Small intestine (tissue), 7 donors: ENCODE measurements at regions not wholly inside any gene's neighbourhood (a gene's known extent, or its start where the extent isn't known, plus 50 kb on each side); places are given as distances from the start of the nearest gene placed in this dataset.

ENCODE experiments used
- DNase-seq, 2 donors: peaks; one replicate each; pipeline versions ENCODE4 v3.0.0 to v3.0.0-alpha.2; 2013
- FAIRE-seq: peaks from 2 replicates; lab custom pipeline; 2012; peaks lifted over from hg19 to GRCh38; lab: Jason Lieb, UNC
- H3K27ac ChIP-seq, 3 donors: one replicate each; pipeline ENCODE4 v1.5.1; 2013; ENCODE audit warnings: low read length in 2 of 3, mild to moderate bottlenecking in 2 of 3, control low read depth in 1 of 3, inconsistent platforms in 1 of 3, low read depth in 1 of 3, moderate library complexity in 1 of 3
- H3K27me3 ChIP-seq, 3 donors: one replicate each; pipeline ENCODE4 v1.6.1; 2013; ENCODE audit warnings: low read length in 3 of 3, inconsistent platforms in 1 of 3; ENCODE audit not compliant: control insufficient read depth in 3 of 3, insufficient read depth in 3 of 3
- H3K36me3 ChIP-seq, 3 donors: one replicate each; pipeline ENCODE4 v1.6.1; 2013; ENCODE audit warnings: low read length in 3 of 3, inconsistent platforms in 1 of 3, low read depth in 1 of 3, mild to moderate bottlenecking in 1 of 3, moderate library complexity in 1 of 3; ENCODE audit not compliant: control insufficient read depth in 3 of 3, insufficient read depth in 2 of 3
- H3K4me1 ChIP-seq, 3 donors: one replicate each; pipeline ENCODE4 v1.6.1; 2013; ENCODE audit warnings: low read length in 2 of 3, inconsistent platforms in 1 of 3, low read depth in 1 of 3, mild to moderate bottlenecking in 1 of 3, moderate library complexity in 1 of 3; ENCODE audit not compliant: control insufficient read depth in 3 of 3, insufficient read depth in 2 of 3
- H3K4me3 ChIP-seq, 3 donors: one replicate each; pipeline ENCODE4 v1.5.1; 2013; ENCODE audit warnings: low read length in 3 of 3, control low read depth in 1 of 3, inconsistent platforms in 1 of 3, low read depth in 1 of 3, mild to moderate bottlenecking in 1 of 3, moderate library complexity in 1 of 3
- H3K9me3 ChIP-seq, 2 donors: one replicate each; pipeline ENCODE4 v1.6.1; 2013; ENCODE audit warnings: low read depth in 1 of 2, low read length in 1 of 2; ENCODE audit not compliant: control insufficient read depth in 2 of 2, insufficient read depth in 1 of 2
- WGBS, 3 donors: extraction: QIAGEN DNeasy Blood & Tissue Kit; methylation state at CpG; one replicate each; pipeline ENCODE4 v1.1.7; 2013; 5-methylcytosine and 5-hydroxymethylcytosine counted together
- donor health status: healthy with polysubstance abuse.
- donor health status: control.
- donor health status: control.
- donor health status: Bipolar disorder and iron deficiency.
- donor health status: healthy.

- FAIRE-seq (no peak), DNase-seq (no peak)
- Histone ChIP-seq H3K36me3 (peaks cover 0 to 15% (median 0%) of the 10 kb centered on the region in 3 donors), H3K4me3 (no peak overlapping the region), H3K4me1 (peaks cover 0 to 72% (median 12%) of the 10 kb centered on the region in 3 donors), H3K27ac (peak overlapping the region in 1 of 3 donors; percentile 80), H3K27me3 (no peaks in the 10 kb centered on the region), H3K9me3 (no peaks in the 10 kb centered on the region)
- WGBS, 3 donors: 88 to 96% (median 89%) methylated on average over 5 of the region's 5 CpGs
Observed at GRCh38 chr17:72401883-72402726, 281.3 kb downstream of the SOX9 start.

GRCh38 chr17:72402727-72403210 lies 281.9 kb downstream of the SOX9 start:
- WGBS, 3 donors: 76 to 83% (median 81%) methylated on average over 5 of the region's 5 CpGs
- FAIRE-seq: no peak
- peak overlapping the region in 1 of 3 donors; percentile 80 for H3K27ac ChIP-seq
- H3K9me3 ChIP-seq: no peaks in the 10 kb centered on the region
- peaks cover 3 to 79% (median 12%) of the 10 kb centered on the region in 3 donors for H3K4me1 ChIP-seq
- H3K36me3 ChIP-seq: peaks cover 0 to 15% (median 0%) of the 10 kb centered on the region in 3 donors
- H3K4me3 ChIP-seq: no peak overlapping the region
- no peaks in the 10 kb centered on the region for H3K27me3 ChIP-seq
- DNase-seq: no peak

GRCh38 chr17:72403713-72404209 lies 282.9 kb downstream of the SOX9 start:
- FAIRE-seq (no peak), DNase-seq (peak; percentile 68 to 92)
- 48 to 71% (median 53%) methylated on average over 7 of the region's 7 CpGs for WGBS, 3 donors
- Histone ChIP-seq H3K27me3 (no peaks in the 10 kb centered on the region), H3K36me3 (peaks cover 0 to 15% (median 0%) of the 10 kb centered on the region in 3 donors), H3K27ac (peak overlapping the region in 1 of 3 donors; percentile 80), H3K4me1 (peaks cover 6 to 89% (median 12%) of the 10 kb centered on the region in 3 donors), H3K9me3 (no peaks in the 10 kb centered on the region), H3K4me3 (no peak overlapping the region)

DNA sequence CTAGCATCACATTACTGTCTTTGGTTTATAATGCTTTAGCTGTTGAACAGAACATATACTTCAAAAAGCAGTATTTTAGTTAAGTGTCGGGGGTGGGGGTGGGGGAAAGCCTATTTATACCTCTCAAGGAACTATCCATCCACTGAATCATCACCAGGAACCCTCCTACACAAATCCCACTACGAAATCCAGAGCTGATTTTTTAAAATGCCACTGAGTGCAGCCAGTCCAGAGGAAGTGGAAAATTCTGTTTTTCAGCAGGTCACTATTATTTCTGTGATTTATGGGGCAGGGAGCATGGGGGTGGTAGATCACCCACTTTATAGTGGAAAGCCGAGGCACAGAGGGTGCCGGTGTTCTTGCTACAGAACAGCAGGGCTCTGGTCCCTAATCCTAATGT lies 284.1 kb downstream of the SOX9 start:
- DNase-seq: no peak
- FAIRE-seq: no peak
- Histone ChIP-seq H3K27ac (peak overlapping the region in 1 of 3 donors; percentile 80), H3K36me3 (peaks cover 0 to 15% (median 0%) of the 10 kb centered on the region in 3 donors), H3K4me1 (peaks cover 6 to 82% (median 12%) of the 10 kb centered on the region in 3 donors), H3K27me3 (no peaks in the 10 kb centered on the region), H3K4me3 (no peak overlapping the region), H3K9me3 (no peaks in the 10 kb centered on the region)
- WGBS, 3 donors: 57 to 85% (median 68%) methylated on average over 4 of the region's 4 CpGs

- WGBS, 3 donors: 76 to 80% (median 78%) methylated on average over 6 of the region's 6 CpGs
- DNase-seq: no peak
Observed at GRCh38 chr17:72405662-72406230, 284.9 kb downstream of the SOX9 start.

GRCh38 chr17:72406498-72406897 lies 285.7 kb downstream of the SOX9 start:
- no peak overlapping the region for H3K4me3 ChIP-seq
- WGBS, 3 donors: 26 to 77% (median 40%) methylated on average over 1 of the region's 1 CpG
- no peaks in the 10 kb centered on the region for H3K9me3 ChIP-seq
- peaks cover 7 to 74% (median 9%) of the 10 kb centered on the region in 3 donors for H3K4me1 ChIP-seq
- H3K27ac ChIP-seq: peak overlapping the region; percentile 45 to 82 (median 55)
- DNase-seq (peak; percentile 58 to 71), FAIRE-seq (no peak)
- H3K27me3 ChIP-seq: no peaks in the 10 kb centered on the region
- peaks cover 0 to 15% (median 0%) of the 10 kb centered on the region in 3 donors for H3K36me3 ChIP-seq

More at GRCh38 chr17:72405662-72406230, 284.9 kb downstream of the SOX9 start:
- Histone ChIP-seq H3K27me3 (no peaks in the 10 kb centered on the region), H3K4me3 (no peak overlapping the region), H3K27ac (no peak overlapping the region), H3K9me3 (no peaks in the 10 kb centered on the region), H3K36me3 (peaks cover 0 to 15% (median 0%) of the 10 kb centered on the region in 3 donors), H3K4me1 (peaks cover 6 to 75% (median 10%) of the 10 kb centered on the region in 3 donors)
- no peak for FAIRE-seq

- Histone ChIP-seq H3K36me3 (peaks cover 0 to 14% (median 0%) of the 10 kb centered on the region in 3 donors), H3K4me3 (no peak overlapping the region), H3K4me1 (peaks cover 9 to 70% (median 10%) of the 10 kb centered on the region in 3 donors), H3K27me3 (no peaks in the 10 kb centered on the region), H3K9me3 (no peaks in the 10 kb centered on the region), H3K27ac (peak overlapping the region; percentile 30 to 82 (median 55))
- peak; percentile 84 for DNase-seq
- WGBS, 3 donors: 8 to 15% (median 11%) methylated on average over 5 of the region's 5 CpGs
- FAIRE-seq: no peak
Observed at GRCh38 chr17:72407336-72407909, 286.6 kb downstream of the SOX9 start.

DNA sequence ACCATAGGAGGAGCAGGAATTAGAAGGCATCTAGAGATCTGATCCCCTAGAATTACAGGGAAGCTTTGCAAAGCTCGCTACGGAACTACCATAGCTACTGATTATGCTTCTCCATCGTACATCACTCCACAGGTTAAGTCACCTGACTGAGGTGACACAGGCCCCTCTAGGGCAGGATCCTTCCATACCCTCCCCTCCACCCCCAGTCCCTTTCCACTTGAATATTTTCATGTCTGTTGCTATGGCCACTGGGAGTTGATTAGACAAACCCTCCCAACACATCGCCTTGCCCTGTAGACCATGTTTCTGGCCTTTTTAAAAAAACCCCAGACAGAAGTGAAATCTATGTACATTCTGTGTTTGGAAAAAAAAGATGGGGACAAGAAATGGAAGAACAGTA lies 287.1 kb downstream of the SOX9 start:
- FAIRE-seq: no peak

More for the DNA sequence above, 287.1 kb downstream of the SOX9 start:
- Histone ChIP-seq H3K27me3 (no peaks in the 10 kb centered on the region), H3K36me3 (peaks cover 0 to 10% (median 0%) of the 10 kb centered on the region in 3 donors), H3K4me3 (no peak overlapping the region), H3K27ac (peak overlapping the region in 2 of 3 donors; percentile 55 to 77), H3K4me1 (peaks cover 9 to 70% (median 14%) of the 10 kb centered on the region in 3 donors), H3K9me3 (no peaks in the 10 kb centered on the region)
- 67 to 77% (median 72%) methylated on average over 4 of the region's 4 CpGs for WGBS, 3 donors
- DNase-seq: peak in 1 of 2 donors; percentile 46
